Raji (cell line): ENCODE measurements at regions not wholly inside any gene's neighbourhood (a gene's known extent, or its start where the extent isn't known, plus 50 kb on each side); places are given as distances from the start of the nearest gene placed in this dataset.

Source experiments
- POLR2A ChIP-seq: IDR thresholded peaks from 2 replicates; pipeline ENCODE4 v1.6.1; 2011; ENCODE audit warnings: low read depth, low read length, control low read depth; ENCODE audit not compliant: insufficient read depth

GRCh38 chr6:105675715-105676397 lies 273.0 kb upstream of the PREP start:
- TF ChIP-seq POLR2A = no peak

GRCh38 chr6:105669232-105669631 lies 266.4 kb upstream of the PREP start:
- TF ChIP-seq POLR2A = no peak

GRCh38 chr6:105667056-105667455 lies 264.2 kb upstream of the PREP start:
- TF ChIP-seq POLR2A = no peak

GRCh38 chr6:105664931-105665330 lies 262.0 kb upstream of the PREP start:
- no peak for TF ChIP-seq POLR2A

GRCh38 chr6:105651969-105652368 lies 249.1 kb upstream of the PREP start:
- no peak for TF ChIP-seq POLR2A

- no peak for TF ChIP-seq POLR2A
Observed at GRCh38 chr6:105650347-105650746, 247.5 kb upstream of the PREP start.

- no peak for TF ChIP-seq POLR2A
Observed at GRCh38 chr6:105649192-105649591, 246.3 kb upstream of the PREP start.

- TF ChIP-seq POLR2A = no peak
Observed at GRCh38 chr6:105648276-105648675, 245.4 kb upstream of the PREP start.

GRCh38 chr6:105646391-105646867 lies 243.5 kb upstream of the PREP start:
- no peak for TF ChIP-seq POLR2A

- TF ChIP-seq POLR2A = no peak
Observed at GRCh38 chr6:105645958-105646357, 243.1 kb upstream of the PREP start.

GRCh38 chr6:105645156-105645555 lies 242.3 kb upstream of the PREP start:
- TF ChIP-seq POLR2A = no peak

GRCh38 chr6:105644691-105645090 lies 241.8 kb upstream of the PREP start:
- TF ChIP-seq POLR2A = no peak

GRCh38 chr6:105644073-105644489 lies 241.2 kb upstream of the PREP start:
- no peak for TF ChIP-seq POLR2A

- no peak for TF ChIP-seq POLR2A
Observed at GRCh38 chr6:105642708-105643107, 239.8 kb upstream of the PREP start.

- TF ChIP-seq POLR2A = no peak
Observed at GRCh38 chr6:105641504-105641903, 238.6 kb upstream of the PREP start.

GRCh38 chr6:105639124-105639523 lies 236.2 kb upstream of the PREP start:
- no peak for TF ChIP-seq POLR2A

GRCh38 chr6:105633814-105634213 lies 230.9 kb upstream of the PREP start:
- TF ChIP-seq POLR2A = no peak

GRCh38 chr6:105628156-105628860 lies 225.4 kb upstream of the PREP start:
- no peak for TF ChIP-seq POLR2A
